GM19239 (cell line): ENCODE measurements at regions not wholly inside any gene's neighbourhood (a gene's known extent, or its start where the extent isn't known, plus 50 kb on each side); places are given as distances from the start of the nearest gene placed in this dataset.
A peak's percentile ranks its signal among the peaks of the same experiment; 100 is the strongest.

Experiments used
- DNase-seq: peaks from one replicate; pipeline ENCODE4 v3.0.0; 2011; ENCODE audit warnings: low spot score; ENCODE audit not compliant: insufficient read length
- FAIRE-seq: peaks from 2 replicates; lab custom pipeline; 2011; peaks lifted over from hg19 to GRCh38; lab: Jason Lieb, UNC

GRCh38 chr9:107112707-107113243 lies 170.3 kb upstream of the RAD23B start:
- no peak for DNase-seq
- FAIRE-seq = no peak

- FAIRE-seq (no peak), DNase-seq (no peak)
Measured at GRCh38 chr9:107118863-107119624, 164.0 kb upstream of the RAD23B start.

GRCh38 chr9:107119735-107120134 lies 163.3 kb upstream of the RAD23B start:
- FAIRE-seq = no peak
- DNase-seq = no peak

- DNase-seq = no peak
- no peak for FAIRE-seq
Measured at GRCh38 chr9:107123389-107123788, 159.7 kb upstream of the RAD23B start.

- DNase-seq = no peak
- no peak for FAIRE-seq
Measured at GRCh38 chr9:107127608-107128007, 155.5 kb upstream of the RAD23B start.

GRCh38 chr9:107131108-107131799 lies 151.8 kb upstream of the RAD23B start:
- FAIRE-seq (no peak), DNase-seq (no peak)

GRCh38 chr9:107136296-107136695 lies 146.8 kb upstream of the RAD23B start:
- DNase-seq = no peak
- FAIRE-seq = no peak

- FAIRE-seq (peak; percentile 47), DNase-seq (peak; percentile 32)
Measured at GRCh38 chr9:107137495-107138202, 145.4 kb upstream of the RAD23B start.

GRCh38 chr9:107138261-107138992 lies 144.7 kb upstream of the RAD23B start:
- FAIRE-seq = no peak
- DNase-seq = no peak

GRCh38 chr9:107141967-107142366 lies 141.1 kb upstream of the RAD23B start:
- no peak for DNase-seq
- FAIRE-seq = no peak

GRCh38 chr9:107142430-107142829 lies 140.6 kb upstream of the RAD23B start:
- FAIRE-seq (no peak), DNase-seq (no peak)

- FAIRE-seq = no peak
- no peak for DNase-seq
Measured at GRCh38 chr9:107142896-107143603, 140.0 kb upstream of the RAD23B start.

GRCh38 chr9:107144475-107144874 lies 138.6 kb upstream of the RAD23B start:
- FAIRE-seq (no peak), DNase-seq (no peak)

GRCh38 chr9:107147134-107147533 lies 135.9 kb upstream of the RAD23B start:
- FAIRE-seq = no peak
- DNase-seq = no peak

- DNase-seq (no peak), FAIRE-seq (no peak)
Measured at GRCh38 chr9:107148216-107148615, 134.9 kb upstream of the RAD23B start.

- DNase-seq (no peak), FAIRE-seq (no peak)
Measured at GRCh38 chr9:107149756-107150155, 133.3 kb upstream of the RAD23B start.

GRCh38 chr9:107153336-107153735 lies 129.7 kb upstream of the RAD23B start:
- no peak for FAIRE-seq
- DNase-seq = no peak

GRCh38 chr9:107154291-107154690 lies 128.8 kb upstream of the RAD23B start:
- no peak for DNase-seq
- FAIRE-seq = no peak

GRCh38 chr9:107154766-107155165 lies 128.3 kb upstream of the RAD23B start:
- FAIRE-seq (no peak), DNase-seq (no peak)
